Kidney (tissue), 13 donors: ENCODE measurements at regions not wholly inside any gene's neighbourhood (a gene's known extent, or its start where the extent isn't known, plus 50 kb on each side); places are given as distances from the start of the nearest gene placed in this dataset.

Experiments
- DNase-seq, 5 donors: peaks; one replicate each; pipeline ENCODE4 v3.0.0-alpha.2; 2013 to 2020
- FAIRE-seq: peaks from 2 replicates; lab custom pipeline; 2012; peaks lifted over from hg19 to GRCh38; lab: Jason Lieb, UNC
- H3K27ac ChIP-seq, 2 donors: one replicate each; pipeline ENCODE4 v1.7.0; 2013; ENCODE audit warnings: low read depth in 2 of 2, low read length in 2 of 2, inconsistent platforms in 1 of 2
- H3K27me3 ChIP-seq: one replicate; pipeline ENCODE4 v1.7.1; 2013; ENCODE audit warnings: low read length, inconsistent platforms; ENCODE audit not compliant: control insufficient read depth, insufficient read depth
- H3K36me3 ChIP-seq, 3 donors: one replicate each; pipeline versions ENCODE4 v1.7.0 to v1.7.1; 2013; ENCODE audit warnings: low read length in 3 of 3, control low read depth in 1 of 3, inconsistent platforms in 1 of 3; ENCODE audit not compliant: insufficient read depth in 3 of 3, control insufficient read depth in 2 of 3
- H3K4me1 ChIP-seq, 3 donors: one replicate each; pipeline versions ENCODE4 v1.7.0 to v1.7.1; 2013; ENCODE audit warnings: low read length in 3 of 3, inconsistent platforms in 1 of 3, low read depth in 1 of 3; ENCODE audit not compliant: control insufficient read depth in 2 of 3, insufficient read depth in 2 of 3
- H3K4me3 ChIP-seq, 3 donors: one replicate each; pipeline versions ENCODE4 v1.7.0 to v1.8.1; 2013; ENCODE audit warnings: low read length in 3 of 3, control low read depth in 1 of 3, inconsistent platforms in 1 of 3
- H3K9ac ChIP-seq, 3 donors: one replicate each; pipeline versions ENCODE4 v1.7.0 to v1.7.1; 2013; ENCODE audit warnings: low read length in 3 of 3, control low read depth in 1 of 3, inconsistent platforms in 1 of 3
- H3K9me3 ChIP-seq, 3 donors: one replicate each; pipeline versions ENCODE4 v1.7.0 to v1.7.1; 2013; ENCODE audit warnings: low read length in 3 of 3, control low read depth in 1 of 3, inconsistent platforms in 1 of 3; ENCODE audit not compliant: control insufficient read depth in 2 of 3, insufficient read depth in 1 of 3
- CTCF ChIP-seq: IDR thresholded peaks from 3 replicates; pipeline ENCODE4 v1.5.1; 2012; ENCODE audit warnings: mild to moderate bottlenecking, moderate library complexity, borderline replicate concordance; ENCODE audit not compliant: insufficient read depth; ENCODE audit errors: extremely low read depth
- intact Hi-C: fragments of 100-400 bp; cut with DNase I; formaldehyde crosslinking; loops from one replicate; pipeline ENCODE4 v1.11.1; 2022
- donor health status: control.
- donor health status: control.
- donor health status: control.
- donor health status: control.
- donor health status: control.
- donor health status: DM: yes; HTN: yes; CAD: no.
- donor health status: Normal renal cell carcinoma (clear cell type).

GRCh38 chr4:54152846-54153600 lies 53.1 kb downstream of the GSX2 start:
- Histone ChIP-seq H3K27ac (no peak overlapping the region), H3K4me3 (no peak overlapping the region), H3K4me1 (no peaks in the 10 kb centered on the region), H3K9ac (no peak overlapping the region), H3K9me3 (no peaks in the 10 kb centered on the region), H3K27me3 (no peaks in the 10 kb centered on the region), H3K36me3 (no peaks in the 10 kb centered on the region)
- FAIRE-seq: no peak
- TF ChIP-seq CTCF: no peak
- intact Hi-C loops: no loop called here
- no peak for DNase-seq

GRCh38 chr4:54155936-54156335 lies 56.0 kb downstream of the GSX2 start:
- Histone ChIP-seq H3K9ac (no peak overlapping the region), H3K4me1 (no peaks in the 10 kb centered on the region), H3K4me3 (no peak overlapping the region), H3K9me3 (peaks cover 0 to 3% (median 0%) of the 10 kb centered on the region in 3 donors), H3K36me3 (no peaks in the 10 kb centered on the region), H3K27me3 (no peaks in the 10 kb centered on the region), H3K27ac (no peak overlapping the region)
- intact Hi-C loops: no loop called here
- DNase-seq (no peak), FAIRE-seq (no peak)
- no peak for TF ChIP-seq CTCF

GRCh38 chr4:54157606-54158005 lies 57.6 kb downstream of the GSX2 start:
- no peak overlapping the region for H3K4me3 ChIP-seq
- intact Hi-C loops: no loop called here
- no peaks in the 10 kb centered on the region for H3K36me3 ChIP-seq
- H3K4me1 ChIP-seq: no peaks in the 10 kb centered on the region
- H3K27ac ChIP-seq: no peak overlapping the region
- no peak overlapping the region for H3K9ac ChIP-seq
- FAIRE-seq: no peak
- H3K27me3 ChIP-seq: no peaks in the 10 kb centered on the region
- TF ChIP-seq CTCF: no peak
- H3K9me3 ChIP-seq: peaks cover 0 to 3% (median 0%) of the 10 kb centered on the region in 3 donors
- no peak for DNase-seq
